ENCODE measurements at regions not wholly inside any gene's neighbourhood (a gene's known extent, or its start where the extent isn't known, plus 50 kb on each side); places are given as distances from the start of the nearest gene placed in this dataset.

DNA sequence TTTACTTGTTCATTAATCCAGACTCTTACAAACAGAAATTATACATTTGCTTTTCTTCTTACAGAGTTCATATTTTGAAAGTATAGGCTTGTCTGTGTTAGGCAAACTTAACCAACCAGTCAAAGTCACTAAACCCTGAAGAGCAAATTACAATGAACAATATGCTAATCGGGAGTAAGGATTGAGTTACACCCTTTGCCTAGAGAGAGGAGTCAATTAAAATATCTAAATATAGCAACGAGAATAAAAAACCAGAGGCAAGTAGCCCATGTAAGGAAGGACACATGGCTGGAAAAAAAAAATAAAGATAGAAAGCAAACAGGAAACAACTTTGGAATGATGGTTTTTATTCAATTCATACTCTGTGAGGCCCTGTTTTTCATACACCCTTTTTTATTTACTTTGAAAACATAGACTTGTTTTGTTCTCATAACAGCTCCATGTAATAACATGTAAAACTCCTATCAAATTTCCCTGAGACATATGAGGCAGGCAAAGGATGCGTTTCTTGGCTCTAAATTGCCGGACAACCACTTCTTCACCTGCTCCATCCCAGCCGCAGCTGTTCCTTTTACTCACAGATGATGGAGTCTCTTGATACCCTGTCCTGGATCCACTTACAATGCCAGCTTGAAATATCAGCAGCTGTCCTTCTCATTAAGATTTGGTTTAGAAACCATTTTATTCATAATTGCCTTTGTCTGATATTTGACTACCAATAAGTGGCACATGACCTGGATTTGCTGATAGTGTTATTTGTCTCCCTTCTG lies 767.7 kb upstream of the GCFC2 start:
- TF ChIP-seq, protein P1, sequence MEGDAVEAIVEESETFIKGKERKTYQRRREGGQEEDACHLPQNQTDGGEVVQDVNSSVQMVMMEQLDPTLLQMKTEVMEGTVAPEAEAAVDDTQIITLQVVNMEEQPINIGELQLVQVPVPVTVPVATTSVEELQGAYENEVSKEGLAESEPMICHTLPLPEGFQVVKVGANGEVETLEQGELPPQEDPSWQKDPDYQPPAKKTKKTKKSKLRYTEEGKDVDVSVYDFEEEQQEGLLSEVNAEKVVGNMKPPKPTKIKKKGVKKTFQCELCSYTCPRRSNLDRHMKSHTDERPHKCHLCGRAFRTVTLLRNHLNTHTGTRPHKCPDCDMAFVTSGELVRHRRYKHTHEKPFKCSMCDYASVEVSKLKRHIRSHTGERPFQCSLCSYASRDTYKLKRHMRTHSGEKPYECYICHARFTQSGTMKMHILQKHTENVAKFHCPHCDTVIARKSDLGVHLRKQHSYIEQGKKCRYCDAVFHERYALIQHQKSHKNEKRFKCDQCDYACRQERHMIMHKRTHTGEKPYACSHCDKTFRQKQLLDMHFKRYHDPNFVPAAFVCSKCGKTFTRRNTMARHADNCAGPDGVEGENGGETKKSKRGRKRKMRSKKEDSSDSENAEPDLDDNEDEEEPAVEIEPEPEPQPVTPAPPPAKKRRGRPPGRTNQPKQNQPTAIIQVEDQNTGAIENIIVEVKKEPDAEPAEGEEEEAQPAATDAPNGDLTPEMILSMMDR (conservative IDR thresholded peaks at IDR 0.05; ENCODE audit: control insufficient read depth, insufficient read depth, low read depth, low read length) = no peak
- no peak overlapping the region for H3K4me3 ChIP-seq (ENCODE audit: control insufficient read depth, low read depth, low read length)
- no peak for DNase-seq (ENCODE audit: low read depth)

DNA sequence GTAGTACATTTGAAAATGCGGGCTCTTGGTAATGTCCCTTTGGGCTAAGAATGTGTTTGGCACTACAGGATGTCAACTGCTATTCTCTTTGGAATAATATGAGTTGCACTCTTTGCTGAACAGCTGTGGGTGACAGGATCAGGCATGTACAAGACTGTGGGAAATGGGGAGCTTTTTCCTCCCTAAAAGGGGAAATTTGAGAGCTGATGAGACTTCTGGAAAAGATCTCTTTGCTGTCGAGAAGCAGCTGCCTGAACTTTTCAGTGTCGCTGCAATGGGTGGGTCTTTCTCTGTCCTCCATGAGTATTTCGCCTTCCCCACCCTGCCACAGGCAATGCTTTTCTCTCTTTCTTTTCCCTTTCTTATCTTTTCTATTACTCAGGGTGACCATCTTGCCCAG lies 762.2 kb upstream of the GCFC2 start:
- no peak for DNase-seq (ENCODE audit: low read depth)
- H3K4me3 ChIP-seq (ENCODE audit: control insufficient read depth, low read depth, low read length) = no peak overlapping the region
- TF ChIP-seq, protein P1 (conservative IDR thresholded peaks at IDR 0.05; ENCODE audit: control insufficient read depth, insufficient read depth, low read depth, low read length) = no peak

DNA sequence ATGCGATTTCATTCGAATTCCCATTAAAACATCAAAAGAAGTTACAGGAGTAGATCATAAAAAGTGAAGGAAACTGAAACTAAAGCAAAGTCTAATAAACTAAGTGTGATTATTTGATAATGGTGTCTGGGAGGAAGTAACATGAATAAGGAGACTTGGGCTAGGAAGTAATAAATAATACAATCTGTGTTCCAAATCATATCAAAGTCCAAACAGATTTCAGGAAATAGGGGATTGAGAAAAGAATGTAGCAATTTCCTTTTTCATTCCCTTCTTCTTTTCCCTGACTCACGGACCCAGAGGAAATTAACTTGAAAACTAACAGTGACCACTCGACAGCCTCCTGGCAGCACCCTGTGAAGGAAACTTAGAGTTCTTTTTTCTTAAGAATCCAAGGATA lies 758.4 kb upstream of the GCFC2 start:
- TF ChIP-seq, protein P1 (conservative IDR thresholded peaks at IDR 0.05; ENCODE audit: control insufficient read depth, insufficient read depth, low read depth, low read length) = no peak
- H3K4me3 ChIP-seq (ENCODE audit: control insufficient read depth, low read depth, low read length) = no peak overlapping the region
- DNase-seq (ENCODE audit: low read depth) = no peak

DNA sequence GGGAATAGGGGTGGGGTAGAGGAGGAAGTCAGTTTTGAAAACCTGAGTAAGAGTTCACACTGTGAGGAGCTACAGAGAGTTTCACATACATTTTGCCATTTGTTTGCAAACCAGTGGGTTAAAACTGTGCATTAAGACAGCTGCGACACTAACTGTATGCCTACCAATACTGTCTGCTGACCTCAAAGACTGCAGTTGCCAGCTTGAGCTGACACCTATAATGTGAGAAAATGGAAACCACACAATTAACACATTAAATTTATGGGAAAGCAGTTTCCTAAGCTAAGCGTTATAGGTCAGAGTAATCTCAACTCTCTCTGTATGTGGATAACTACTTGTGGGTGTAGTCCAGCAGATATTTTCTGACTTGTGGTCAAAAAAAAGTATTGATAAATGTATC lies 756.6 kb upstream of the GCFC2 start:
- no peak overlapping the region for H3K4me3 ChIP-seq (ENCODE audit: control insufficient read depth, low read depth, low read length)
- DNase-seq (ENCODE audit: low read depth) = no peak
- TF ChIP-seq, protein P1 (conservative IDR thresholded peaks at IDR 0.05; ENCODE audit: control insufficient read depth, insufficient read depth, low read depth, low read length) = no peak

DNA sequence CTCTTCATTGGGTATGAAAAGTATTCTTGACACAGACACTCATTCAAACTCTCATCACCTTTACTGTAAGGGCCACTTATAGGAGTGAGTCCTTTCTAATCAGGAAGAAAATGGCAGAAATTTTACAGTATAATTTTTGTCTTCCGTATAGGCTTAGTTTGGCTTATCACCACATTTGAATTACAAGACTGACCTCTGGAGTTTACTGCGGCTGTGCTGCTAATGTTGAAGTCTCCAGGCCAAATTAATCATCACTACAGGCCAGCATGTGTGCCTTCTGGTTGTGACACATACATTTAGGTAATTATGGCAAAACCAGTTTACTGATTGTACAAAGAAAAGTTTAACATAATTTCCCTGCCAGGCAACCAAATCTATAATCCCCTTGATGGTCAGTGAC lies 753.6 kb upstream of the GCFC2 start:
- no peak overlapping the region for H3K4me3 ChIP-seq (ENCODE audit: control insufficient read depth, low read depth, low read length)
- no peak for DNase-seq (ENCODE audit: low read depth)
- TF ChIP-seq, protein P1 (conservative IDR thresholded peaks at IDR 0.05; ENCODE audit: control insufficient read depth, insufficient read depth, low read depth, low read length) = no peak

DNA sequence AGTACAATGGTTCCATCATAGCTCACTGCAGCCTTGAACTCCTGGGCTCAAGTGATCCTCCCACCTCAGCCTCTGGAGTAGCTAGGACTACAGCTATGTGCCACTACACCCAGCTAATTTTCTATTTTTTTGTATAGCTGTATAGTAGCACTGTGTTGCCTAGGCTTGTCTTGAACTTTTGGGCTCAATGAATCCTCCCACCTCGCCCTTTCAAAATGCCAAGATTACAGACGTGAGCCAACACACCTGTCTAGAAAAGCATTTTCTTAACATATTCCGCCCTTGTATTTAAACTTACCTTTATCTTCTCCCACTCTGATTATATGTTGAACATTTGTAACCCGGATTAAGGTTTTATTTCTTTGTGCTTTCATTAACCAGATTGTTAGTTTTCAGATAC lies 750.7 kb upstream of the GCFC2 start:
- TF ChIP-seq, protein P1 (conservative IDR thresholded peaks at IDR 0.05; ENCODE audit: control insufficient read depth, insufficient read depth, low read depth, low read length) = no peak
- no peak for DNase-seq (ENCODE audit: low read depth)
- H3K4me3 ChIP-seq (ENCODE audit: control insufficient read depth, low read depth, low read length) = no peak overlapping the region

Data from fibroblast of mammary gland (primary cell).